GM19397 (cell line): ENCODE measurements at regions not wholly inside any gene's neighbourhood (a gene's known extent, or its start where the extent isn't known, plus 50 kb on each side); places are given as distances from the start of the nearest gene placed in this dataset.
"Not testable (repeated sequence)": the region's sequence is repeated elsewhere in the genome, so short reads cannot be mapped to it uniquely, and the experiment has no call there.

Experiments
- ATAC-seq: cut with Tn5 transposase; IDR thresholded peaks from one replicate; pipeline ENCODE4 v1.9.1; 2021; ENCODE audit warnings: mild to moderate bottlenecking, moderate library complexity; ENCODE audit not compliant: unreplicated experiment

- ATAC-seq = no peak
Observed at GRCh38 chr14:53748691-53749090, 207.9 kb downstream of the BMP4 start.

- no peak for ATAC-seq
Observed at GRCh38 chr14:53744857-53745256, 211.8 kb downstream of the BMP4 start.

- no peak for ATAC-seq
Observed at GRCh38 chr14:53743371-53743770, 213.3 kb downstream of the BMP4 start.

GRCh38 chr14:53742233-53742620 lies 214.4 kb downstream of the BMP4 start:
- no peak for ATAC-seq

GRCh38 chr14:53741479-53742232 lies 215.0 kb downstream of the BMP4 start:
- no peak for ATAC-seq

- no peak for ATAC-seq
Observed at GRCh38 chr14:53740570-53740969, 216.1 kb downstream of the BMP4 start.

- no peak for ATAC-seq
Observed at GRCh38 chr14:53735916-53736315, 220.7 kb downstream of the BMP4 start.

GRCh38 chr14:53723221-53723620 lies 233.4 kb downstream of the BMP4 start:
- ATAC-seq = no peak

GRCh38 chr14:53719536-53719935 lies 237.1 kb downstream of the BMP4 start:
- ATAC-seq = no peak

- ATAC-seq = no peak
Observed at GRCh38 chr14:53716578-53716977, 240.0 kb downstream of the BMP4 start.

GRCh38 chr14:53715193-53715721 lies 241.4 kb downstream of the BMP4 start:
- ATAC-seq = no peak

GRCh38 chr14:53714495-53715192 lies 242.0 kb downstream of the BMP4 start:
- ATAC-seq = no peak

GRCh38 chr14:53712901-53713300 lies 243.7 kb downstream of the BMP4 start:
- ATAC-seq = not testable (repeated sequence)

- ATAC-seq = no peak
Observed at GRCh38 chr14:53711205-53711604, 245.4 kb downstream of the BMP4 start.

- ATAC-seq = no peak
Observed at GRCh38 chr14:53710615-53711014, 246.0 kb downstream of the BMP4 start.

- no peak for ATAC-seq
Observed at GRCh38 chr14:53709381-53709780, 247.2 kb downstream of the BMP4 start.

- ATAC-seq = no peak
Observed at GRCh38 chr14:53703457-53703856, 253.2 kb downstream of the BMP4 start.

- ATAC-seq = peak; percentile 61
Observed at GRCh38 chr14:53701108-53701875, 255.3 kb downstream of the BMP4 start.

- no peak for ATAC-seq
Observed at GRCh38 chr14:53696217-53696965, 260.2 kb downstream of the BMP4 start.

GRCh38 chr14:53695692-53696214 lies 260.9 kb downstream of the BMP4 start:
- ATAC-seq = no peak
